ENCODE measurements at regions not wholly inside any gene's neighbourhood (a gene's known extent, or its start where the extent isn't known, plus 50 kb on each side); places are given as distances from the start of the nearest gene placed in this dataset.

DNA sequence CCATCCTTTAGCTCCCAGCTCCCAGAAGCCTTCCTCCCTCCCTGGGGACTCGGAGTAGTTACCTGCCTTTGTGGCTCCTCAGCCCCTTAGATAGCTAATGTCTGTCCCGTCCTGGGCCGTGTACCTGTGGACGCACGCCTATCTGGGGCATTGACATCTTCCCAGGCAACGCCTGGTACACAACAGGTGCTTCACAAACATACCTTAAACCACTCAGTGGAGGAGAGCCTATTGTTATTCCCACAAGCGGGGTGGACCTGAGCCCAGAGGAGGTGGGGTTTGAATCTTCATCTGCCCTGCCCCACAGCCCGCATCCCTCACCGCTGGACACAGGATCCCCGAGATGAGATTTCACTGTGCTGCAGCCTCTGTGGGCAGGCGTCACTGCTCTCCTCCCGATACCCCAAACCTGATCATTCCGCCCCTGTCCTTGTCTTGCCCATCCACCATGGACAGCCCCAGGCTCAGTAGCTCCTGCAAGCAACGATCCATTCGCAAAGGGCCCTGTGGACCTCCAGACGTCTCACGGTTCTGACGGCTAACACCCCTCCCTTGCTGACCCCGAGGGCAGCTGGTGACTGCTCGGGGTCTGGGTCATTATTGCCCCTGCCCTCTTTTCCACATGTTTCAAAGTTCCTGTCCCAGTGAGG, 73.8 kb upstream of the SHISAL1 start:
- no peak for DNase-seq

GRCh38 chr22:44385781-44386180, 73.0 kb upstream of the SHISAL1 start:
- no peak for DNase-seq

DNA sequence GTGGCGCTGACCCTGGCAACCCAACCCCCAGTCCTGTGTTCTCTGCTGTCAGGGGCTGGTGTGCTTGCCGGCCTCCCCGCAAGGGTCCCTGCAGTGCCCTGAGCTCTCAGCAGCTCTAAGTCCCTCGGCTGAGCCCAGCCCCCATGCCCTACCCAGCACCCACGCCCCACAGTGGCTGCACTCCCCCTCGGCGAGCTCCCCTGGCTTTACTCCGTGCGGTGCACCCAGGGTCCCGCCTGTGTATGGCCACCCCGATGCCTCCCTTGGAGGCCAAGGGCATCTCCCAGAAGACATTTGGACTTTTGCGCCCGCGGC, 72.5 kb upstream of the SHISAL1 start:
- DNase-seq, result no peak

- DNase-seq, result no peak
Observed at GRCh38 chr22:44384563-44385295, 72.0 kb upstream of the SHISAL1 start.

DNA sequence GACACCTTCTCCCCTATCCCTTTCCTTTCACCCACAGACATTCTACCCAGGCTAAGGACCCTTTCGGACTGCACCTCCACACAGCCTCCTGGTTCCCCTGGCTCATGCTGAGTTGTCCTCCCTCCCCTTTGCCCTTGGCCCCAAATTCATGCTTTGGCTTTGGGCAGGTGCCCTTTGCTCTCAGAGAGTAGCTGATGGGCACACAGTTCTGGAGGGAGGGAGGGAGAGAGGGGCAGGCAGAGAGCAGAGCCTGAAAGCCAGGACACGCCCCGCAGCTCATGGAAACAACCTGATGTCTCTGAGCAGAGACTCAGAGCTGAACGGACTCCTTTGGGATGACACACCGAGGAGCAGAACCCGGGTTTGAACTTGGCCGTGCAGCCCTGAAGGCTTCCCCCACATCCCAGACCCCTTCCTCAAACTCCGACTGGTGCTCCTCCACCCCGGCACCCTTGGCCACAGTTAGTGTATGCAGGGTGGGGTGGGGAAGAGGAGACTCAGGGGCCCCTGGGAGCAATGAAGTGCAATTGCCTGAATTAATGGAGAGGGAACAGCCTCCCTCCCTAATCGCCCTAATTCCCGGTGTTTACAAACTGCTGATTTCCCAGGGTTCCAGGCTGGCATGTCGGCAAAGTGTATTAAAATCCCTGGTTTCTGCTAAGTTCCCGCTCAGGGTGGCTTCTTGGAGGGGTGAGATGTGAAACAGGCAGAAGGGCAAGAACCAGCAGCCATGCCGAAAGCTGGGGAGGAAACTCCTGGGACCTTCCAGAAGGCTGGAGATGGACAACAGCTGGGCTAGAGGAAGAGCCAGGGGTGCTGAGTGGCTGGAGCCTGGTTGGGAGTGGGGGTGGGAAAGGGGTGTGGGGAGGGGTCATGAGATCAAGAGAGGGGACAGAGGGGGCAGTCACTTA, 71.2 kb upstream of the SHISAL1 start:
- peak; percentile 38 for DNase-seq

- DNase-seq, result no peak
Observed at GRCh38 chr22:44383064-44383575, 70.4 kb upstream of the SHISAL1 start.

DNA sequence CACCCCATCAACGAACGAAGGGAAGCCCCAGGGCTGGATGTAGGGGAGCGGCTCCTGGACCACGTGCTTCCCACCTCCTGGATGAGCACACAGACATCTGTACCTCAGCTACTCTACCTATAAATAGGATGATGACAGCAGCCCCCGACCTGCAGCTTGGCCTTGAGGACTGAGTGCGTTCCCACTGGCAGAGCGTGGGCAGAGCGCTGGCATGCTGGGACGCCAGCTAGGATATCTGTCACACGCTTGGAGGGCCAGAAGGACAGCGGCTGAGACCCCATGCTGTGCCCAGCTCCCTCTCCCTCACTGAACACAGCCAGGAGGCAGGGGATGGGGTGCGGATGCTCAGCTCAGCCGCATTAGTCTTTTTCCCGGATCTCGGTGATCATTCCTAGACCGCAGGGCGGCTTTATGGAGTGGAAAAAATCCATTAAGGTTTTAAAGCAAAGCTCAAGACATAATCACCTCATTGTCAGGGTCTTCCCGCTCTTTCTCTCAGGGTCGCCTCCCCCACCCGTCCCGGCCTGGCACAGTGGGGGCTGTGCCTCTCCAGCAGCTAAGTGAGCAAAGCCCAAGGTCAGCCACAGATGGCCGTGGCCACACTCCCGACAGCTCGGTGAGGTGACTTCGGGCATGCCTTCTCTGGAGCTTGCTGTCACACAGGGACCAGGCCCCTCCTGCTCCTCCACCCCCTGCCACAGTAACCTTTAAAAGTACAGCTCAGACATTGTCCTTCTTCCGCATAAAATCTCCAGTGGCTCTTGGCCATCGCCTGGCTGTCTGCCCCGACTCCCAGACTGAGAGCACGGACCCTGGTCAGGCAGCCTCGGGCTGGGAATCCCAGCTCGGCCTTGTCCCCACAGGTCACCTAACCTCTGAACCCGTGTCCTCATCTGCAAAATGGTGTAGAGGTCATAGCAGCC, 69.6 kb upstream of the SHISAL1 start:
- DNase-seq, result peak; percentile 25

DNA sequence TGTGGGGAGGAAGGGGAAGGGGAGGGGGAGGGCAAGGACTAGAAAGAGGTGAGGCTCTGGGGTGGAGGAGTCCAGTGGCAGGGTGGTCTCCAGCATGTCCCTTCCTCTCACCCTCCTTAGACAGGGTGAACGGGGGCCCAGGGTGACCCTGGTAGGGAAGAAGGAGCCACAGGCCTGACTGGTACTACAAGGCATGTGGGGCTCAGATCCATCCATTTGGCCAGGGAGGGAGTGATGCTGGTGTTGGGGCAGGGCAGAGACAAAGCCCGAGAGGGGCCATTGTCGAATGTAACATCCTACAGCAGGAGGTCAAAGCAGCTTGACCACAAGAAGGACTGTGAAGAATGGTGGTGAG, 69.0 kb upstream of the SHISAL1 start:
- DNase-seq, result no peak

DNA sequence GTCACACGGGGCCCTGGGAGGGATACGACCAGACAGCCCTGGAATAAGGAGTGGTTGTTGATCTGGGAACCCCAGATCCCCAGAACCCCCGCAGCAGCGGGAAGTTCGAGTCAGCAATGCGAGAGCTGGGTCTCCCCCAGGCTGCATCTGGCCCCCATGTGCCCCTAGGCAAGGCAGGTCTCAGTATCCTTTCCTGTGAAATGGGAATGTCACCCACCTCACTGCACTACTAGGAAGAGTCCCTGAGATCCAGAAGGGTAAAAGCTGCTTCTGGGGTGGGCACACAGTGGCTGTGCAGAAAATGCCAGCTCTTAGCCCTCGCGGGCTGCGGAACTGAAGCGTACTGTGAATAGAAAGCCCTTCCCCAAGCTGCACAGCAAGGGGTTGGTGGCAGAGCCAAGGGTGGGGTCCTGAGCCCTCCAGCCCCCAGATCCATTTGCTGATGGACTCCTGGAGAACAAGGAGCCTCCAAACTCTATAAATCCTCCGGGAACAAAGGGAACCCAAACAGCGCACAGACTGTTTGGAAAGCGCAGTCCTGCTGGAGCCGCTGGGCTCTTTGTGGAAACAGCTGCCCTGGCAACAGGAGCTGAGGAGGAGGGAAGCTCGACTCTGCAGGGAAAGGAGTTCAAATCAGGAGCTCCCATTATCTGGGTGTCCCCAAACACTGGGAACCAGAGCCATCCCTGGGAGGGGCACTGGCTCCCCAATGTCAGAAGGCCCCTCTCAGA, 68.2 kb upstream of the SHISAL1 start:
- no peak for DNase-seq

DNA sequence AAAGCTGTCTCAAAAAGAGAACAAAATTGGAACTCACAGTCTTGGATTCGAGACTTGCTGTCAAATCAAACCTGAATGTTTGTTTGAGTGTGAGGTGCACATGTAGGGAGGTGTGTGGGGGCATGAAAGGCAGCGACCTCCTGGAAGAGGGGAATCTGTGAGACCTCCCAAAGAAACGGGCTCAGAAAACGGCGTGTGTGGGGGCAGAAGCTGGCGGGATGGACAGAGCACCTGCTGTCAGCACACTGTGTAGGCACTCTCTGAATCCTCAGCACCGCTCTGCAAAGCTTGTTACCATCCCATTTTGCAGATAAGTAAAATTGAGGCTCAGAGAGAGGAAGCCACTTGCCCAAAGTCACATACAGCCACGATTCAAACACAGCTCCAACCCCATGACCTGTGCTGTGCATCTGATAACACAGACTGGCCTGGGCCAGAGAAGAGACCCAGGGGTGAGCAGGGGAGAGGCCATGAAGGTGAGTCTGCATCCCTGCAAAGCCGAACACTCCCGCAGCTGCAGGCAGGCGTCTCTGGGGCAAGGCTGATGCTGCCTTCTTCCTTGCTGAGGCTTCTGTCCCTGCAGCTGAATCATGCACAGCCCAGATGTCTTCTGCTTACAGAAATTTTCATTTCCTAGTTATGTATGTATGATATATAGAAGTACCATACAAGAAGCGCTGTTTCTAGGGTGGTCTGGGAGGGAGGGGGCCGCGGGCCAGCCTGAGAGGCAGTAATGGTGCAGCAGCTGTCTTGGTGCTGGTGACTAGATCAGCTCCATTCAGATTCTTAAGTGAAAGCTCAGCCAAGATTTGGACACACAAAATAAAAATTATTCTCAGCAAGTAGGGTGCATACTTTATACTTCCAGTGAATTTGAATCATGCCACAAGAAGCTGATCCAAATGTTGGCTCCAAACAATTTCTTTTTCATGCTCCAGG, 67.3 kb upstream of the SHISAL1 start:
- no peak for DNase-seq

DNA sequence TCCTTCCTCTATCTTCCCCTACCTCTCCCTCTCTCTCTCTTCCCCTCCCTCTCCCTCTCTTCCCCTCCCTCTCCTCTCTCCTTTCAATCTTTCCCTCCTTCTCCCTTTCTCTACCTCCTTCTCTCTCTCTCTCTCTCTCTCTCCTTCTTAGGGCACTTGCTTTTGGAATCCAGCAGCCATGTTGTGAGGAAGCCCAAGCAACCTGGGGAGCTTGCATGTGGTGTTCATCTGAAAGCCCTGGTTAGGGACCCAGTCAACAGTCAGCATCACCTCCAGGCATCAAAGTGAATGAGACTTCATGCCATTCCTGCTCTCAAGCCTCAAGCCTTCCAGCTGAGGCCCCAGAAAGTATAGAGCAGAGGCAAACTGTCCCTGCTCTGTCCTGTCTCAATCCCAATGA, 65.6 kb upstream of the SHISAL1 start:
- no peak for DNase-seq

GRCh38 chr22:44375451-44375850, 62.7 kb upstream of the SHISAL1 start:
- no peak for DNase-seq

DNA sequence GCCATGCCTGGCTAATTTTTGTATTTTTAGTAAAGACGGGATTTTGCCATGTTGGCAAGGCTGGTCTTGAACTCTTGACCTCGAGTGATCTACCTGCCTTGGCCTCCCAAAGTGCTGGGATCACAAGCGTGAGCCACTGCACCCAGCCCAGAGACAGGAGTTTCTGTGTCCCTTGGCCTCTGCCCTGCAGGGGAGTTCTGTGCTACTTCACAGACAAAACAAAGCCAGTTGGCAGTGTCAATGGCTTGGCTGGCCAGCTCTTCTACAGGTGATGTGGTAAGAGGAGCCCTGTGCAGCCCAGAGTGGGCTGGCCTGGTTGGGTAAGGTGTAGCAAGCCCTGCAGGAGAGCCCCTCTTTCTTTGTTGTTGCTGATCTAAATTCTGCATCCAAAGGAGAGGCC, 60.5 kb upstream of the SHISAL1 start:
- no peak for DNase-seq

- DNase-seq, result no peak
Observed at GRCh38 chr22:44372611-44373010, 59.9 kb upstream of the SHISAL1 start.

GRCh38 chr22:44371741-44372525, 59.2 kb upstream of the SHISAL1 start:
- DNase-seq, result no peak

DNA sequence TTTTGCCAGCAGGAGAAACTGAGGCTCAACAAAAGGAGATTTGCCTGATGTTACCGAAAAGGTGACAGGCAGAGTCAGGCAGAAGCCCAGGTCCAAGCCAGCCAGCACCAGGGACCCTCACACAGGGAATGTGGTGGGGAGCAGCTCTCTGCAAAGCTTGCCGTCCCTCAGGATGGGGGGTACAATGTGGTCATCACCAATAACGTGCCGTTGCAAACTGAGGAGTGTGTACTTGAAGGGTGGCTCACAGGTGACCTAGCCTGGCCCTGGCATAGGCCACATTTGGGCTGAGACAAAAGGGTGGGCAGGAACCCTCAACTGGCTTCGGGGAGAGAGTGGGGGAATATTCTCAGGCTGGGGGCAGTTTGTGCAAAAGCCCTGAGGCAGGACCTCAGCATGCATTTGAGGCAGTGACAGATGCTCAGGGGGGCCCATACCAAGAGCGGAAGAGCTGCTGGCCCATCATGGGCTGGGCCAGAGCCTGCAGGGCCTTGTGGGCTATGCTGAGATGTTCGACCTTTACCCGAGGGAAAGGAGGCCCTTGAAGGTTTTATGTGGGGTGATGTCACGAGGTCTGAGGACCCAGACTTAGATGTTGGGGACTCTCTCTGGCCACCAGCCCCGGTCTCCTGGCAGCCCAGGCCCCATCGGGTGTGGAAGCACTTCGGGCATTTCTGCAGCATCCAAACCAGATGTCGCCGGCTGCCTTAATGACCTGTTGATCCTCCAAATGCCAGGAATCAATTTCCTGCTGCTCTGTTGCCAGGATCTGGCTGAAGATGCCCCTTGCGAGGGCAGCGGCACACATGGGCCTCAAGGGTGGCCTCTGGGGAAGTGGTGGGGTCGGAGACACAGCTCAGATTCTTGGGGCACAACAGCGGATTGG, 57.4 kb upstream of the SHISAL1 start:
- no peak for DNase-seq

- no peak for DNase-seq
Observed at GRCh38 chr22:44369293-44369661, 56.5 kb upstream of the SHISAL1 start.

DNA sequence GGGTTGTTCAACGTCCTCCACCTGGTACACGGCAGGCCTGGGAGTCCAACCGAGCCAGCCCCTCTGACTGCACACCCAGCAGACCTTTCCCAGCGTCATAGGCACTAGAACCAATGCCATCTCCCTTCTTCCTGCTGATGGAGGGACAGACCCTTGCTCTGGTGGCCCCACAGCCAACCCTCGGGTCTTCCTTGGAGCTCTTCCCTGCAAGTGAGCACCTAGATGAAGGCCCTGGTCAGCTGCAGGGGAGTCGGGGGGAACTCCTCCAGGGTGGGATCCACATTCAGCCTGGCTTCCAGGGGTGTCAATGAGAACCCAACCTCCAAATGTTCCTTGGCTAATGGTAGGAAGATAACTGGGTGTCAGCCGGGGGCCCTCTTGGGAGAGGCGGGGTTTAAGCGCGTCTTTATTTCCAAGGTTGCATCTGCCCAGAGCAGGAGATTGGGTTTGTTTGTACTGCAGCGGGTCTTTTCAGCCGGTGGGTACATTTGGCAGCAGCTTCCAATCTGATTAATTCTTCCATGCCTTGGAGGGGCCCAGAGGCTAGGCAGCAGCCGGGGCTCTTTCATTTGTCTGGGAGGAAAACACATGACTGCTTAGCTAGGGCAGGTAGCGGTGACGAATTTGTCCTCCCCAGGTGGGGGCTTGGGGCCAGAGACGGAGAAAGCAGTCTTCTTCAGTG, 56.0 kb upstream of the SHISAL1 start:
- DNase-seq, result no peak
